Upper lobe of left lung (tissue), 6 donors: ENCODE measurements at regions not wholly inside any gene's neighbourhood (a gene's known extent, or its start where the extent isn't known, plus 50 kb on each side); places are given as distances from the start of the nearest gene placed in this dataset.

Experiments
- ATAC-seq, 2 donors: fragments of 200-7000 bp; cut with Tn5 transposase; one replicate each; pipeline ENCODE4 v1.9.1; 2022; ENCODE audit warnings: mild to moderate bottlenecking in 2 of 2, moderate library complexity in 2 of 2; ENCODE audit not compliant: low FRiP score in 2 of 2
- DNase-seq, 2 donors: peaks; one replicate each; pipeline ENCODE4 v3.0.0-alpha.2; 2019 to 2020
- H3K27ac ChIP-seq, 4 donors: fragments of 200-600 bp; sonication (generic); one replicate each; pipeline ENCODE4 v1.5.1; 2016 to 2019
- H3K27me3 ChIP-seq, 4 donors: fragments of 200-600 bp; sonication (generic); one replicate each; pipeline ENCODE4 v1.5.1; 2017 to 2019
- H3K36me3 ChIP-seq, 4 donors: fragments of 200-600 bp; sonication (generic); one replicate each; pipeline ENCODE4 v1.5.1; 2016 to 2019
- H3K4me1 ChIP-seq, 4 donors: fragments of 200-600 bp; sonication (generic); one replicate each; pipeline ENCODE4 v1.5.1; 2018 to 2019
- H3K4me3 ChIP-seq, 4 donors: fragments of 200-600 bp; sonication (generic); one replicate each; pipeline ENCODE4 v1.5.1; 2017 to 2019; ENCODE audit warnings: mild to moderate bottlenecking in 2 of 4, moderate library complexity in 1 of 4
- H3K9me3 ChIP-seq, 4 donors: fragments of 200-600 bp; sonication (generic); one replicate each; pipeline ENCODE4 v1.5.1; 2018 to 2019
- CTCF ChIP-seq, 6 experiments: fragments of 450-650 bp in 4 of 6; fragments of 200-600 bp in 2 of 6; sonication (generic) in 2 of 6; IDR thresholded peaks; one replicate each; pipeline ENCODE4 v1.5.1; 2016 to 2019; ENCODE audit warnings: antibody characterized with exemption in 6 of 6
- EP300 ChIP-seq, 4 donors: sonication (generic); formaldehyde crosslinking; IDR thresholded peaks; one replicate each; pipeline ENCODE4 v1.5.1; 2017; ENCODE audit warnings: antibody characterized with exemption in 4 of 4, control low read depth in 2 of 4
- POLR2A ChIP-seq, 4 donors: fragments of 450-650 bp; IDR thresholded peaks; one replicate each; pipeline ENCODE4 v1.5.1; 2016 to 2017; ENCODE audit warnings: antibody characterized with exemption in 4 of 4, mild to moderate bottlenecking in 2 of 4
- POLR2AphosphoS5 ChIP-seq, 2 donors: sonication (generic); formaldehyde crosslinking; IDR thresholded peaks; one replicate each; pipeline ENCODE4 v1.5.1; 2017; ENCODE audit warnings: antibody characterized with exemption in 2 of 2
- WGBS, 2 donors: methylation state at CpG; one replicate each; pipeline ENCODE4 v1.1.5; 2017 to 2018; 5-methylcytosine and 5-hydroxymethylcytosine counted together
- donor health status: DM: no; HTN: no; CAD: no; lungs with moderate emphysema.
- donor health status: DM: no; HTN: yes; CAD: no; lungs with severe emphysema.

GRCh38 chr11:22474616-22475015 is 136.4 kb downstream of the SLC17A6 start:
- Histone ChIP-seq H3K4me1 (no peaks in the 10 kb centered on the region), H3K9me3 (no peaks in the 10 kb centered on the region), H3K36me3 (no peaks in the 10 kb centered on the region), H3K27ac (no peak overlapping the region), H3K4me3 (no peak overlapping the region), H3K27me3 (no peaks in the 10 kb centered on the region)
- ATAC-seq (no peak), DNase-seq (no peak)
- WGBS, 2 donors, result 65 to 69% methylated on average over 4 of the region's 4 CpGs
- TF ChIP-seq POLR2A (IDR thresholded peaks at IDR 0.05) (no peak), POLR2AphosphoS5 (IDR thresholded peaks at IDR 0.05) (no peak), EP300 (IDR thresholded peaks at IDR 0.05) (no peak), CTCF (IDR thresholded peaks at IDR 0.05) (no peak)

- no peaks in the 10 kb centered on the region for H3K9me3 ChIP-seq
- ATAC-seq (no peak), DNase-seq (no peak)
- H3K4me3 ChIP-seq, result no peak overlapping the region
- no peaks in the 10 kb centered on the region for H3K4me1 ChIP-seq
- H3K36me3 ChIP-seq, result no peaks in the 10 kb centered on the region
- no peaks in the 10 kb centered on the region for H3K27me3 ChIP-seq
- no peak overlapping the region for H3K27ac ChIP-seq
- 94 to 100% methylated on average over 1 of the region's 1 CpG for WGBS, 2 donors
- TF ChIP-seq POLR2A (IDR thresholded peaks at IDR 0.05) (no peak), POLR2AphosphoS5 (IDR thresholded peaks at IDR 0.05) (no peak), CTCF (IDR thresholded peaks at IDR 0.05) (no peak), EP300 (IDR thresholded peaks at IDR 0.05) (no peak)
These were observed 135.4 kb downstream of the SLC17A6 start for GRCh38 chr11:22473586-22473985.

- H3K36me3 ChIP-seq, result no peaks in the 10 kb centered on the region
- 82 to 83% methylated on average over 7 of the region's 7 CpGs for WGBS, 2 donors
- H3K27me3 ChIP-seq, result no peaks in the 10 kb centered on the region
- no peak overlapping the region for H3K4me3 ChIP-seq
- no peaks in the 10 kb centered on the region for H3K4me1 ChIP-seq
- TF ChIP-seq CTCF (IDR thresholded peaks at IDR 0.05) (no peak), POLR2A (IDR thresholded peaks at IDR 0.05) (no peak), EP300 (IDR thresholded peaks at IDR 0.05) (no peak)
- no peaks in the 10 kb centered on the region for H3K9me3 ChIP-seq
- no peak overlapping the region for H3K27ac ChIP-seq
- DNase-seq, result no peak
- no peak for ATAC-seq
These were observed 134.1 kb downstream of the SLC17A6 start for GRCh38 chr11:22472306-22472705.

GRCh38 chr11:22471385-22471784 is 133.2 kb downstream of the SLC17A6 start:
- no peak for ATAC-seq
- no peak for TF ChIP-seq CTCF (IDR thresholded peaks at IDR 0.05)
- H3K4me3 ChIP-seq, result no peak overlapping the region

GRCh38 chr11:22467741-22468140 is 129.6 kb downstream of the SLC17A6 start:
- H3K9me3 ChIP-seq, result no peaks in the 10 kb centered on the region
- no peak overlapping the region for H3K4me3 ChIP-seq
- H3K27ac ChIP-seq, result no peak overlapping the region
- 85 to 86% methylated on average over 2 of the region's 2 CpGs for WGBS, 2 donors
- H3K36me3 ChIP-seq, result no peaks in the 10 kb centered on the region
- TF ChIP-seq EP300 (IDR thresholded peaks at IDR 0.05) (no peak), POLR2AphosphoS5 (IDR thresholded peaks at IDR 0.05) (no peak), CTCF (IDR thresholded peaks at IDR 0.05) (no peak), POLR2A (IDR thresholded peaks at IDR 0.05) (no peak)
- H3K4me1 ChIP-seq, result no peaks in the 10 kb centered on the region
- DNase-seq (no peak), ATAC-seq (no peak)
- H3K27me3 ChIP-seq, result no peaks in the 10 kb centered on the region

More at GRCh38 chr11:22471385-22471784, 133.2 kb downstream of the SLC17A6 start:
- no peak for DNase-seq
- no peaks in the 10 kb centered on the region for H3K9me3 ChIP-seq
- H3K36me3 ChIP-seq, result no peaks in the 10 kb centered on the region
- WGBS, 2 donors, result 46 to 60% methylated on average over 2 of the region's 2 CpGs
- H3K27me3 ChIP-seq, result no peaks in the 10 kb centered on the region
- no peak overlapping the region for H3K27ac ChIP-seq
- H3K4me1 ChIP-seq, result no peaks in the 10 kb centered on the region
